GM18520 (cell line): ENCODE measurements at regions not wholly inside any gene's neighbourhood (a gene's known extent, or its start where the extent isn't known, plus 50 kb on each side); places are given as distances from the start of the nearest gene placed in this dataset.
"Not testable (repeated sequence)": the region's sequence is repeated elsewhere in the genome, so short reads cannot be mapped to it uniquely, and the experiment has no call there.

ENCODE experiments used
- ATAC-seq: cut with Tn5 transposase; IDR thresholded peaks from one replicate; pipeline ENCODE4 v1.9.1; 2021; ENCODE audit not compliant: unreplicated experiment

DNA sequence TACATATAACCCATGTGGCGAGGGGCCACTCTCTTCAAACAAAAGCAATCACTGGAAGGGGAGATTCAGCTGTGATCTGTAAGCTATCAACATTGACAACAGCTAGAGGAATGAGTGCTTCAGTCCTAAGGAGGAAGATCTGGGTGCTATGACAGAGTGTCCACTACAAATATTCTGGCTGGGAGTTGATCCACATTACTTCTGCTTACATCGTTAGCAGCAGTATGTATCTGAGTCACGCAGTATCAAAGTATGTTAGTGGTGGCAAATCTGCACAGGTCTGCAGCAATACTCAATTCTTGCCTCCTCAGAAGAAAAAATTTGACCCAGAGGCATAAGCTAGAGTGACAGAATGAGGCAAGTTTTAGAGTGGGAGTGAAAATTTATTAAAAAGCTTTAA, 267.0 kb downstream of the PTH2R start:
- no peak for ATAC-seq

GRCh38 chr2:208674919-208675318, 268.3 kb downstream of the PTH2R start:
- no peak for ATAC-seq

- not testable (repeated sequence) for ATAC-seq
Measured at GRCh38 chr2:208685929-208686328, 279.3 kb downstream of the PTH2R start.

GRCh38 chr2:208686665-208687064, 280.1 kb downstream of the PTH2R start:
- no peak for ATAC-seq

- ATAC-seq, result not testable (repeated sequence)
Measured at GRCh38 chr2:208687720-208688119, 281.1 kb downstream of the PTH2R start.

DNA sequence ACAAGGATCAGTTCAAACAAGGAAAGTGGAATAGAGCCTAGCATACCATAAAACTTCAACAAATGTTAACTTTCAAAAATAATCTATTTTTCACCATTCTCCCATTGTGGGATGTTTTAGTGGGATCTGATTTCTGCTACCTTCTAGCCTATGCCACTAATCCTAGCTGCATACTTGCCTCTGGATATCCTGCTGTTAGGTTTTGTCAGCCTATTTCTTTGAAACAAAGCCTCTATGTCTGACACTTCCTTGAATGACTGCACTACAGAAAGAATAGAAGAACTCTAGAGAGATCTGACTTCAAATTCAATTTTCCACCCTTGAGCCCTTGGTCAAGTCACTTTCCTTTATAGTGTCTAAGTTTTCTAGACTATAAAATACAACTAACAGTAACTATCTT, 291.5 kb downstream of the PTH2R start:
- no peak for ATAC-seq

- ATAC-seq, result no peak
Measured at GRCh38 chr2:208708486-208708885, 301.9 kb downstream of the PTH2R start.

DNA sequence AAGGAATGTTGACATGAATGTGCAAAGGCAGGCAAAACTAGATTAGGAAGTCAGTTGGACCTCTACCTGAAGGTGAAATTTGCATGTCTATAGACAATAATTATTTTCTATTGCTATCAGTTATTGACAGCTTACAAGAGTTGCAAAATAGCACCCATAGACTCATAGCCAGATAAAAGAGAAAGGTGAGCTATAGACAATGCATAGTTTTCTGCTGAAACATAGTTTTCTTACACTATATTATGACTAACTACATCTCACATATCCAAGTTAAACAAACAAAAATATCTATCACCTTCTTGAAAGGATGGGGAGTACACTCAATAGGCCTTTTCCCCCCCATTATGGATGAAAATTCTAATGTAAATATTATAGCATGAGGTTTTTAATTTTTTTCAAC, 305.0 kb downstream of the PTH2R start:
- ATAC-seq, result no peak

DNA sequence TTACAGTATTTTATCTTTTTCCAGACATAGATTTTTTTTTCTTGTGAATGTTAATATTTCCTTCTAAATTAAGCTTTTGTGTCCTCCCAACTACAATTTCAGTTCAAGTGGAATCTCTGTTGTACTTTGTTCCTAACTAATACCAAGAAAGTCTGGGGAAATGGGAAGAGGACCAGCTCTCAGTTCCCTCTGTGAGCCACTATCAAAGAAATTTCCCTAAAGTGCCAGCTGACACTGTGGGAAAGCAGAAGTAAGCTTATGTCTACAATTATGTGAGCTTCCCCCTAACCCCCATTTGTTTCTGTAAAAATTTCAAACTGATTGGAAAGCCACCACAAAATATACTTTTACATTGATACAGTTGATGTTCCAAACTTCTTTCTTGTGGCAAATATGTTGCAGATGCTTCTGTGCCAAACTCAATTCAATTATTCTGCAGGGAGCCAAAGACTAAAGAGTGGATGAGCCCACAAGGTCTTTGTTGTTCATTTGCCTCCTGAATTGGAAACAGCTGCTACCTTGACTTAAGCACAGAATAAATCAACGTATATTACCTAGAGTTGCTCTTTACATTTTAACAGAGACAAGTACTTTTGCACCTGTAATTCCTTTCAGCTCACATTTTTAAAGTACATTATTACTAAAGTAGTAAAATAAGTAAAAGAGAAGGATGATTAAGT, 306.6 kb downstream of the PTH2R start:
- no peak for ATAC-seq

DNA sequence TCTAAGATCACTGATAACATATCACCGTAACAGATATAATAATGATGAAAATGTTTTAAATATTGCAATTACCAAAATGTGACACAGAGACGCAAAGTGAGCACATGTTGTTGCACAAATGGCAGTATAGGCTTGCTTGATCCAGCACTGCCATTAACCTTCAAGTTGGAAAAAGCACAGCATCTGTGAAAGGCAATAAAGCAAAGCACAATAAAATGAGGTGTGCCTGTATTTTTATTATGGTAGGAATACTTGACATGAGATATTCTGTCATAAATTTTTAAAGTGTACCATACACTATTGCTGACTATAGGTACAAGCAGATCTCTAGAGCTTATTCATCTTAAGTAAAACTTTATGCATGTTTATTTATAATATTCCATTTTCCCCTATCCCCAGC, 312.2 kb downstream of the PTH2R start:
- no peak for ATAC-seq

DNA sequence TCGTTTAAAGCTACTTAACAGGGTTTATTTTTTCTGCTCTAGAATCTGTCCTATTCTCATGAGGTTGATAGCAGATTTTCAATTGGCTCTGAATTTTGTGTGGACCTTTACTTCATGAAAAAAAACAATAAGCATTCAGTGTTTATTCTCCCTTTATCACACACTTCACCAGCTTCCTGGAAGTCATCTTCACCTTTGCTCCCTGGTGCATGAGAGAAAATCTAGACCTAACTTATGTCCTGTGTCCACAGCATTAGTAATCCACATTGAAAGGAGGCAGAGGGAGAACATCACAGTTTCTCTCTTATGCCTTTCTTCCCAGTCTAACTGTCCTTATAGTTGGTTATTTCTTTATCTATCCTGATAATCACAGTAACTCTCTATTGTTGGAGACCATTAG, 316.1 kb downstream of the PTH2R start:
- no peak for ATAC-seq

GRCh38 chr2:208725280-208725679, 318.7 kb downstream of the PTH2R start:
- no peak for ATAC-seq

- ATAC-seq, result no peak
Measured at GRCh38 chr2:208726242-208726641, 319.6 kb downstream of the PTH2R start.

GRCh38 chr2:208751663-208752415, 345.2 kb downstream of the PTH2R start:
- ATAC-seq, result not testable (repeated sequence)

DNA sequence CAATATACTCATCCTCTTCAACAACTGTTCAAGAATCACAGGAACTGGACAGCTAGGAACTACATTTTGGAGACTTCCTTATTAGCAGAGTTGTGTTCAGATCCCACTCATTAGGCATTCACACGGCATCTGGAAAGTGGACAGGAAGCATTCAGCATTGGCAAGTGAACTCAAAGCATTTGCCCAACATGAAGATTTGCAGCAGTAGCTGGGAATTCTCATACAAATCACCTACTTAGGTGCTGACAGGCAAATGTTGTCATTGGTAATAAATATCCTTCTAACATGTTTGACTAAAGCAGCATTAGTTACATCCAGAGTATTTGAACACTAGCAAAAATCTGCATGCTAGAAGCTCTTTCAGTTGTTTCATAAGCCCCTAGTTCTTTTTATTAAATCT, 350.8 kb downstream of the PTH2R start:
- no peak for ATAC-seq

GRCh38 chr2:208773074-208773473, 366.5 kb downstream of the PTH2R start:
- ATAC-seq, result not testable (repeated sequence)

GRCh38 chr2:208781166-208781565, 374.6 kb downstream of the PTH2R start:
- no peak for ATAC-seq

- ATAC-seq, result no peak
Measured at GRCh38 chr2:208782097-208782496, 375.5 kb downstream of the PTH2R start.

DNA sequence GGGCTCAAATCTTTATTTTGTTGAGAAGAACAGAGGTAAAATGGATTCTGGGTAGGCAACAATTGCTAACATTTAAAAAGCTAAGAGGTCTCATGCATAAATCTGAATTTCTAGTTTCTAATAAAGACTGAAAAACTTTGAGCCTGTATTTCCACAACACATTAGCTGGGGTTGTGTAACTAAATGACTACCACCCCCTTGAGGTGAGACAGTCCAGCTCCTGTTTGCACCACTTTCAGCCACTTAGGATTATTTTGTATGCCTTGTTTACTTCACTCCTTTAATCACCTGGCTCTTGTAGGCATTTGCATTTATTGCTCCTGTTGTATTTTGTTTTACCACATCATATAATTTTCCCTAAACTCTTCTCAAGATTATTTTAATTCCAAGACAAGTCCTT, 376.6 kb downstream of the PTH2R start:
- ATAC-seq, result no peak

GRCh38 chr2:208784774-208785173, 378.2 kb downstream of the PTH2R start:
- not testable (repeated sequence) for ATAC-seq

- no peak for ATAC-seq
Measured at GRCh38 chr2:208791257-208791656, 384.7 kb downstream of the PTH2R start.

DNA sequence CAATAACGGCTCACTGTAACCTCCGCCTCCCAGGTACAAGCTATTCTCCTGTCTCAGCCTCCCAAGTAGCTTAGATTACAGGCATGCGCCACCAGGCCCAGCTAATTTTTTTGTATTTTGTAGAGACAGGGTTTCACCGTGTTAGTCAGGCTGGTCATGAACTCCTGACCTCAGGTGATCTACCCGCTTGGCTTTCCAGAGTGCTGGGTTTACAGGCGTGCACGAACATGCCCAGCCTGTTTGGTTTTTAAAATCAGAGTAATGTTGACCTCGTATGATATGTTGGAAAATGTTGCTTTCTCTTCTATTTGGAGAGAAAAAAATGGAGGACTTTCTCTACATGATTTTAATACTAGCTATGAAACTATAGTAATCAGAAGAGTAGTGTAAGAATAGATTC, 386.2 kb downstream of the PTH2R start:
- ATAC-seq, result no peak

DNA sequence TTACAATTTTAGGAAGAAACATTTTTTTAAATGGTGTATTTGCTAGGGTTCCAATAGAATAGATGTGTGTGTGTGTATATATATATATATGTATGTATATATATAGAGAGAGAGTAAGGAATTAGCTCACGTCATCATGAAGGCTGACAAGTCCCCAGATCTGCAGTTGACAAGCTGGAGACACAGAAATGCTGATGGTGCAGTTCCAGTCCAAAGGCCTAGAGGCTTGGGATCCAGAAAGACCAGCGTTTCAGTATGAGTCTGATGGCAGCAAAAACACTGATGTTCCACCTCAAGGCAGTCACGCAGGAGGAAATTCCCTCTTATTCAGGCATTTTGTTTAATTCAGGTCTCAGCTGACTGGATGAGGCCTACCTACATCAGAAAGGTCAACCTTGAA, 386.8 kb downstream of the PTH2R start:
- no peak for ATAC-seq
